ENCODE measurements at regions not wholly inside any gene's neighbourhood (a gene's known extent, or its start where the extent isn't known, plus 50 kb on each side); places are given as distances from the start of the nearest gene placed in this dataset.

DNA sequence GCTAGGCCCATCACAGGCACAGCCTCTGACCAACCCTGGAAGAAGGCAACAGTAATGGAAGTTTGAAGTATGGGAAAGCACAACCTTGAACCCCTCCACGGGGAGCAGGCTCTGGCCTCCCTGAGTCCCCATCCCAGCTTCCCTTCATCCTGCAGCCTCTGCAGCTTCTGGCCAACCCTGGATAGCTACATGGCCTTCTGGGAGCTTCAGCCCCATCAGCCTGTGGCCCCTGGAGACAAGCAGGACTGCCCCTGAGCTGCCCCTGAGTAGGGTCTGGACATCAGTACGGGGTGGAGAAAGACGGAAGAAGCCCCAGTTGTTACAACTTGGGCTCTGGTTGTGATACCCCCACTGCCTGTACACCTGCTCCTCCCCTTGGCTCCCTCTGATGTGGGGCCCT is 113.8 kb upstream of the CD82 start:
- Histone ChIP-seq H3K4me1 (no peaks in the 10 kb centered on the region), H3K27me3 (ENCODE audit: low read depth) (no peaks in the 10 kb centered on the region), H3K9me3 (no peaks in the 10 kb centered on the region), H3K27ac (no peak overlapping the region), H3K4me3 (no peak overlapping the region), H3K36me3 (no peaks in the 10 kb centered on the region)
- no peak for DNase-seq
- TF ChIP-seq, protein P1, sequence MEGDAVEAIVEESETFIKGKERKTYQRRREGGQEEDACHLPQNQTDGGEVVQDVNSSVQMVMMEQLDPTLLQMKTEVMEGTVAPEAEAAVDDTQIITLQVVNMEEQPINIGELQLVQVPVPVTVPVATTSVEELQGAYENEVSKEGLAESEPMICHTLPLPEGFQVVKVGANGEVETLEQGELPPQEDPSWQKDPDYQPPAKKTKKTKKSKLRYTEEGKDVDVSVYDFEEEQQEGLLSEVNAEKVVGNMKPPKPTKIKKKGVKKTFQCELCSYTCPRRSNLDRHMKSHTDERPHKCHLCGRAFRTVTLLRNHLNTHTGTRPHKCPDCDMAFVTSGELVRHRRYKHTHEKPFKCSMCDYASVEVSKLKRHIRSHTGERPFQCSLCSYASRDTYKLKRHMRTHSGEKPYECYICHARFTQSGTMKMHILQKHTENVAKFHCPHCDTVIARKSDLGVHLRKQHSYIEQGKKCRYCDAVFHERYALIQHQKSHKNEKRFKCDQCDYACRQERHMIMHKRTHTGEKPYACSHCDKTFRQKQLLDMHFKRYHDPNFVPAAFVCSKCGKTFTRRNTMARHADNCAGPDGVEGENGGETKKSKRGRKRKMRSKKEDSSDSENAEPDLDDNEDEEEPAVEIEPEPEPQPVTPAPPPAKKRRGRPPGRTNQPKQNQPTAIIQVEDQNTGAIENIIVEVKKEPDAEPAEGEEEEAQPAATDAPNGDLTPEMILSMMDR (IDR thresholded peaks at IDR 0.05), result no peak
- no peak for ATAC-seq
- intact Hi-C loops (cut with DNase I), result no loop called here

DNA sequence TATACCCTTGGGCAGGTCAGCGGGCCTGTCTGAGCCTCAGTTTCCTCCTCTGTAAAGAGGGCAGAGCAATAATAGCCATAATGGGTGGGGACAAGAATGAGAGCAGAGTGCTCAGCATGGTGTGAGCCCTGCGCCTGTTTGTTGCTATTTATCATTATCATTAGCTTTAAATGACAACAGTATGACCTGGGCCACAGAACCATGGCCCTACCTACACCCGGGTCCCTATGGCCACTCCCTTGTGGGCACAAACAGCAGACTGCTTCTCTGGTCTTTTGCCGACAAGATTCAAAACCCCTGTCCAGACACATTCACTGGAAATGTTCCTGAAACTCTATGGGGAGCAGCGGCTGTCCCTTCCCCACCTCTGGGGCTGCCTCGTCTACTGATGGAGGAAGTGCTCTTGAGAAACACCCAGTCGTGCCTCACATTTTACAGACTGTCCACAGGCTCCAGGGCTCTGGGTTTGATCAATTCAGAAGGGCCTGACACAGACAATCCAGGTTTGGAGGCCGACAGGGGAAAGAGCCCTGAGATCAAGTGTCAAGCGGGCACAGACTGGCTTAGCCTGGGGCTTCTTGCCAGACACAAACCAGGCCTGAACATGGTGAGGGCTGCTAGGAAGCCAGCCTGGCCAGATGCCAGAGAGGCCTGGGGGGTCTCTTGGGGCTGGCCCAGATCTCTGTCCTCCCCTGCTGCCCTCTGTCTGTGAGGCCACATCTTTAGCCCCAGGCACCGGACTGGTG is 112.5 kb upstream of the CD82 start:
- intact Hi-C loops (cut with DNase I), result no loop called here
- TF ChIP-seq, protein P1 (IDR thresholded peaks at IDR 0.05), result no peak
- Histone ChIP-seq H3K36me3 (no peaks in the 10 kb centered on the region), H3K4me1 (no peaks in the 10 kb centered on the region), H3K9me3 (no peaks in the 10 kb centered on the region), H3K27me3 (ENCODE audit: low read depth) (no peaks in the 10 kb centered on the region), H3K27ac (no peak overlapping the region), H3K4me3 (no peak overlapping the region)
- DNase-seq, result no peak
- no peak for ATAC-seq

DNA sequence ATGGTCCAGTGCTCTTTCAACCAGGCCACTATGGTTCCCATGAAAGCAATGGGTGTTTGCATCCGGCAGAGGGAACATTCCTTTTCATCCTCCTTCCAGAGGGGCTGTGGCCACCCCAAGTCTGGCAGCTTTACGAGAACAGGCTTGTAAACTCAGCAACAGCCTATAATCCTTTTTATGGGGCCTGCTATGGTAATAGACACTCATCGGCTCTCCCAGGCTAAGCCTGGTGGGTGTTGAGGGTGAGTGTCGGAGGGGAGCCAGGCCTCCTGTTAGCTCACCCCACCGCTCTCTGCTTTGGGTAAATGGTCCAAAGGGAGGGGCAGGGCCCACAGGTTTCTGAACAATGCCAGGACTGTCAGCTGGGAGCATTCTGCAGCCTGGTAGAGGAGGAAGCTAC is 111.6 kb upstream of the CD82 start:
- H3K9me3 ChIP-seq, result no peaks in the 10 kb centered on the region
- H3K27me3 ChIP-seq (ENCODE audit: low read depth), result no peaks in the 10 kb centered on the region
- H3K4me1 ChIP-seq, result no peaks in the 10 kb centered on the region
- TF ChIP-seq, protein P1 (IDR thresholded peaks at IDR 0.05), result no peak
- intact Hi-C loops (cut with DNase I), result no loop called here
- H3K27ac ChIP-seq, result no peak overlapping the region
- no peaks in the 10 kb centered on the region for H3K36me3 ChIP-seq
- ATAC-seq (no peak), DNase-seq (no peak)
- H3K4me3 ChIP-seq, result no peak overlapping the region

DNA sequence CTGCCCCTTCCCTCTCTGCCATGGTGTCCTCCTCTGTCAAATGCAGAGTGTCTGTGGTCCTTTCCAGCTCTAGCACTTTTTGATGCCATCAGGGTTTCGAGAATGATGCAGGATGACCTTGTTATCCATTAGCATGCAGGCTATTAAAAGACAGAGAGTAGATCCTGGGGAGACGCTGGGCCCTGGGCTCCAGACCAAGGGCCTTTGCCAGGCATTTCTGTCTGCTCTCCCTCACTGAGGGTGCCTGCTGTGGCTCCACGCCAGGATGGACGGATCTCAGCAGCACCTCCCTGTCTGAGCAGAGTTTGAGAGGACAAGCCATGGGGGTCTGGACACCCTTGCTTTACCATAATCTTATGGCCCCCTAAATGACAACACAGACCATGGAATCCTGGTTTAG is 110.8 kb upstream of the CD82 start:
- TF ChIP-seq, protein P1 (IDR thresholded peaks at IDR 0.05), result no peak

DNA sequence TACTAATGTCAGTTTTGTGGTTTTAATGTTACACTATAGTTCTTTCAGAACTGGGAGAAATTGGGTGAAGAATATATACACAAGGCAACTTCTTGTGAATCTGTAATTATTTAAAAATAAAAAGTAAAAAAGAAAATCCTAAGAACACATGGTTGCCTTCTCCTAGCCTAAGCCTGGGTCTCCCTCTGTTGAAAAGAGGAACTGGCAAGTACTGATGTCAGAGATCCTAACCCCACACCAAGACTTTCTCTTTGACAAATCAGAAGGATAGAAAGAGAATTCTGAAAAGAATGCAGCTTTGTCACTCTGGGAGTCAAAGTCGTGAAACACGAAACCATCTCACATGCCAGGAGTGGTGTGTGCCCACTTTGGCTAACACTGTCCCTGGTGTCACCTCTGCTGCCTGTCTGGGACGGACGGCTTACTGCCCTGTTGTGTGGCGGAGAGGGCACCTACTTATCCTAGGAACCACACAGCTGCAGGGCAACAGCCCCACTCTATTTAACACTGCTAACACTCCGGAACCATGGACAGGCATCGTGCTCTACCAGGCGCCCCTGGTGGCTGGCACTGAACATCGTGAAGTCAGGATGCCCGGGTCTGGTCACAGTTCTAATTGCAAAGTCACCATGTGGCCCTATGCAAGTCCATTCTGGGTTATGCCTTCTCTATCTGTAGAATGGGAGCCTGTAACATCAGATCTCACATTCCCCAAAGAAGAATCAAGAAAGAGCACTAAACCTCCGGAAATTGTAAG is 108.7 kb upstream of the CD82 start:
- Histone ChIP-seq H3K27ac (no peak overlapping the region), H3K27me3 (ENCODE audit: low read depth) (no peaks in the 10 kb centered on the region), H3K4me1 (no peaks in the 10 kb centered on the region), H3K36me3 (no peaks in the 10 kb centered on the region), H3K4me3 (no peak overlapping the region), H3K9me3 (no peaks in the 10 kb centered on the region)
- DNase-seq, result no peak
- intact Hi-C loops (cut with DNase I), result no loop called here
- TF ChIP-seq, protein P1 (IDR thresholded peaks at IDR 0.05), result peak; percentile 21
- ATAC-seq, result peak; percentile 27 to 47

More for the DNA sequence above, 110.8 kb upstream of the CD82 start:
- Histone ChIP-seq H3K27me3 (ENCODE audit: low read depth) (no peaks in the 10 kb centered on the region), H3K36me3 (no peaks in the 10 kb centered on the region), H3K9me3 (no peaks in the 10 kb centered on the region), H3K27ac (no peak overlapping the region), H3K4me1 (no peaks in the 10 kb centered on the region), H3K4me3 (no peak overlapping the region)
- intact Hi-C loops (cut with DNase I), result no loop called here
- ATAC-seq (no peak), DNase-seq (no peak)
